Pancreas (tissue), 10 donors: ENCODE measurements at regions not wholly inside any gene's neighbourhood (a gene's known extent, or its start where the extent isn't known, plus 50 kb on each side); places are given as distances from the start of the nearest gene placed in this dataset.

ENCODE experiments used
- ATAC-seq, 4 donors: fragments of 200-7000 bp; cut with Tn5 transposase; one replicate each; pipeline versions ENCODE4 v1.8.0 to v1.9.1; 2020; ENCODE audit warnings: mild to moderate bottlenecking in 4 of 4, moderate library complexity in 4 of 4
- DNase-seq, 6 donors: peaks; one replicate each; pipeline ENCODE4 v3.0.0-alpha.2; 2020
- FAIRE-seq: peaks from 2 replicates; lab custom pipeline; 2012; peaks lifted over from hg19 to GRCh38; lab: Jason Lieb, UNC
- H3K27ac ChIP-seq, 4 donors: fragments of 200-600 bp; sonication (generic); 1 replicate in 3 of 4; 2 replicates in 1 of 4; pipeline versions ENCODE4 v1.5.0 to v1.8.0; 2020
- H3K27me3 ChIP-seq, 4 donors: fragments of 200-600 bp; one replicate each; pipeline ENCODE4 v1.8.0; 2021
- H3K36me3 ChIP-seq, 3 donors: fragments of 200-600 bp; sonication (generic) in 1 of 3; one replicate each; pipeline versions ENCODE4 v1.5.0 to v1.8.0; 2020 to 2021
- H3K4me1 ChIP-seq, 3 donors: fragments of 200-600 bp; one replicate each; pipeline ENCODE4 v1.8.0; 2021
- H3K4me3 ChIP-seq, 4 donors: fragments of 200-600 bp; sonication (generic) in 2 of 4; one replicate each; pipeline versions ENCODE4 v1.5.0 to v1.8.0; 2020 to 2021
- H3K9me3 ChIP-seq, 4 donors: fragments of 200-600 bp; one replicate each; pipeline ENCODE4 v1.8.0; 2021
- CTCF ChIP-seq, 4 donors: fragments of 200-600 bp; sonication (generic) in 3 of 4; IDR thresholded peaks; one replicate each; pipeline versions ENCODE4 v1.5.0 to v1.8.0; 2021; ENCODE audit warnings: antibody characterized with exemption in 4 of 4
- WGBS, 2 donors: extraction: QIAGEN DNeasy Blood & Tissue Kit; methylation state at CpG; one replicate each; pipeline ENCODE4 v1.1.7; 2013; 5-methylcytosine and 5-hydroxymethylcytosine counted together
- intact Hi-C, 3 donors: fragments of 100-400 bp; cut with DNase I; formaldehyde crosslinking; loops; one replicate each; pipeline versions ENCODE4 v1.11.1 to v1.14.2; 2022
- donor health status: healthy with polysubstance abuse.
- donor health status: DM: no; HTN: no; CAD: no; lungs with moderate emphysema.
- donor health status: DM: no; HTN: no; CAD: no.
- donor health status: control.
- donor health status: control.
- donor health status: Bipolar disorder and iron deficiency.
- donor health status: DM: yes; HTN: yes; CAD: no.
- donor health status: DM: no; HTN: no; CAD: no.
- donor health status: DM: no; HTN: no; CAD: no.
- donor health status: DM: yes; HTN: yes; CAD: no.

GRCh38 chr4:16386711-16387320, 160.5 kb upstream of the TAPT1 start:
- no peak overlapping the region for H3K4me3 ChIP-seq
- H3K36me3 ChIP-seq: no peaks in the 10 kb centered on the region
- DNase-seq (no peak), ATAC-seq (no peak), FAIRE-seq (no peak)
- no peak overlapping the region for H3K27ac ChIP-seq
- H3K4me1 ChIP-seq: no peaks in the 10 kb centered on the region
- no peaks in the 10 kb centered on the region for H3K9me3 ChIP-seq
- intact Hi-C loops: no loop called here
- no peaks in the 10 kb centered on the region for H3K27me3 ChIP-seq
- TF ChIP-seq CTCF (IDR thresholded peaks at IDR 0.05): no peak

- H3K36me3 ChIP-seq: no peaks in the 10 kb centered on the region
- TF ChIP-seq CTCF (IDR thresholded peaks at IDR 0.05): no peak
- H3K27me3 ChIP-seq: no peaks in the 10 kb centered on the region
- no peak overlapping the region for H3K27ac ChIP-seq
- ATAC-seq (no peak), DNase-seq (no peak), FAIRE-seq (no peak)
- H3K4me1 ChIP-seq: no peaks in the 10 kb centered on the region
- H3K4me3 ChIP-seq: no peak overlapping the region
- no peaks in the 10 kb centered on the region for H3K9me3 ChIP-seq
- intact Hi-C loops: no loop called here
- 67 to 69% methylated on average over 6 of the region's 6 CpGs for WGBS, 2 donors
Observed at GRCh38 chr4:16384576-16384975, 158.3 kb upstream of the TAPT1 start.

GRCh38 chr4:16382571-16382970, 156.3 kb upstream of the TAPT1 start:
- H3K4me3 ChIP-seq: no peak overlapping the region
- H3K27ac ChIP-seq: no peak overlapping the region
- no peak for TF ChIP-seq CTCF (IDR thresholded peaks at IDR 0.05)
- intact Hi-C loops: no loop called here
- 60 to 84% methylated on average over 3 of the region's 3 CpGs for WGBS, 2 donors
- ATAC-seq: no peak
- DNase-seq: no peak
- H3K36me3 ChIP-seq: no peaks in the 10 kb centered on the region
- no peaks in the 10 kb centered on the region for H3K4me1 ChIP-seq
- FAIRE-seq: no peak
- no peaks in the 10 kb centered on the region for H3K9me3 ChIP-seq
- no peaks in the 10 kb centered on the region for H3K27me3 ChIP-seq

- no peak for ATAC-seq
- Histone ChIP-seq H3K27ac (no peak overlapping the region), H3K4me1 (no peaks in the 10 kb centered on the region), H3K9me3 (no peaks in the 10 kb centered on the region), H3K4me3 (no peak overlapping the region), H3K27me3 (no peaks in the 10 kb centered on the region), H3K36me3 (no peaks in the 10 kb centered on the region)
- no peak for DNase-seq
- intact Hi-C loops: no loop called here
- 68 to 75% methylated on average over 5 of the region's 5 CpGs for WGBS, 2 donors
- no peak for FAIRE-seq
- no peak for TF ChIP-seq CTCF (IDR thresholded peaks at IDR 0.05)
Observed at GRCh38 chr4:16377887-16378286, 151.6 kb upstream of the TAPT1 start.

GRCh38 chr4:16365036-16365569, 138.8 kb upstream of the TAPT1 start:
- Histone ChIP-seq H3K9me3 (no peaks in the 10 kb centered on the region), H3K36me3 (no peaks in the 10 kb centered on the region), H3K27me3 (no peaks in the 10 kb centered on the region), H3K4me1 (no peaks in the 10 kb centered on the region), H3K27ac (no peak overlapping the region), H3K4me3 (no peak overlapping the region)
- no peak for ATAC-seq
- no peak for DNase-seq
- no peak for TF ChIP-seq CTCF (IDR thresholded peaks at IDR 0.05)
- WGBS, 2 donors: 78 to 88% methylated on average over 5 of the region's 5 CpGs
- intact Hi-C loops: no loop called here
- FAIRE-seq: no peak
